ENCODE measurements at regions not wholly inside any gene's neighbourhood (a gene's known extent, or its start where the extent isn't known, plus 50 kb on each side); places are given as distances from the start of the nearest gene placed in this dataset.

- no peak for DNase-seq
Observed at GRCh38 chr10:118537623-118538022, 57.8 kb downstream of the PRLHR start.

- DNase-seq, result no peak
Observed at GRCh38 chr10:118534136-118534535, 61.3 kb downstream of the PRLHR start.

- DNase-seq, result no peak
Observed at GRCh38 chr10:118531105-118531852, 64.2 kb downstream of the PRLHR start.

GRCh38 chr10:118528426-118528825 is 67.0 kb downstream of the PRLHR start:
- no peak for DNase-seq

- no peak for DNase-seq
Observed at GRCh38 chr10:118523775-118524174, 71.7 kb downstream of the PRLHR start.

GRCh38 chr10:118522791-118523498 is 72.5 kb downstream of the PRLHR start:
- DNase-seq, result no peak

- no peak for DNase-seq
Observed at GRCh38 chr10:118521415-118522117, 73.9 kb downstream of the PRLHR start.

GRCh38 chr10:118520116-118520742 is 75.2 kb downstream of the PRLHR start:
- no peak for DNase-seq

- no peak for DNase-seq
Observed at GRCh38 chr10:118518095-118518494, 77.4 kb downstream of the PRLHR start.

- no peak for DNase-seq
Observed at GRCh38 chr10:118516716-118517115, 78.7 kb downstream of the PRLHR start.

- DNase-seq, result no peak
Observed at GRCh38 chr10:118513174-118513573, 82.3 kb downstream of the PRLHR start.

- DNase-seq, result no peak
Observed at GRCh38 chr10:118511711-118512110, 83.7 kb downstream of the PRLHR start.

GRCh38 chr10:118508863-118509262 is 86.6 kb downstream of the PRLHR start:
- DNase-seq, result no peak

GRCh38 chr10:118508355-118508754 is 87.1 kb downstream of the PRLHR start:
- DNase-seq, result no peak

GRCh38 chr10:118506671-118507590 is 88.5 kb downstream of the PRLHR start:
- no peak for DNase-seq

- DNase-seq, result no peak
Observed at GRCh38 chr10:118505363-118505762, 90.1 kb downstream of the PRLHR start.

GRCh38 chr10:118504467-118505205 is 90.8 kb downstream of the PRLHR start:
- no peak for DNase-seq

- DNase-seq, result no peak
Observed at GRCh38 chr10:118504044-118504443, 91.4 kb downstream of the PRLHR start.

GRCh38 chr10:118503192-118503591 is 92.3 kb downstream of the PRLHR start:
- no peak for DNase-seq

GRCh38 chr10:118501637-118502440 is 93.6 kb downstream of the PRLHR start:
- no peak for DNase-seq

All from C1 segment of cervical spinal cord (tissue), 14 donors.